ENCODE measurements at regions not wholly inside any gene's neighbourhood (a gene's known extent, or its start where the extent isn't known, plus 50 kb on each side); places are given as distances from the start of the nearest gene placed in this dataset.

DNA sequence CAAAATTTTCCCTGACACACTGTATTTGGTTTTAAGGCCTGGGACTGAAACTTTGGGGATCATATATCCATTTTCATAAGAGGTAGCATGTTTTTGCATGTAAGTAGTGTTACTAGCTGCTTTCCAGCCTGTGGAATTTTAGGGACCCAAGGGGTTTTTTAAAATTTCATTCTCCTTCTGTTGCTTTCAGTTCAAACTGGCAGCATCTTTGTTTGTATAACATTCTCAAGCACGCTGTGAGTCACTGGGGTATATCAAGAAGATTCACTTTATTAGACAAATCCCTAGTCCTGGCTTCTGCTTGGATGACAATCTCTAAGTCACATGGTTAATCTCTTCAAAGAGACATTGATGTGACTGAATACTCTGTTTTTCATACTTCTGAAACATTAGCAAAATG, 479.0 kb downstream of the CYLC2 start:
- no peak overlapping the region for H3K4me3 ChIP-seq (replicated peaks in 1 of 2; ENCODE audit: low read depth in 2 of 2, low read length in 2 of 2)
- peak in 1 of 2 donors; percentile 55 for DNase-seq (ENCODE audit: low read depth in 2 of 2)
- TF ChIP-seq, protein P1, sequence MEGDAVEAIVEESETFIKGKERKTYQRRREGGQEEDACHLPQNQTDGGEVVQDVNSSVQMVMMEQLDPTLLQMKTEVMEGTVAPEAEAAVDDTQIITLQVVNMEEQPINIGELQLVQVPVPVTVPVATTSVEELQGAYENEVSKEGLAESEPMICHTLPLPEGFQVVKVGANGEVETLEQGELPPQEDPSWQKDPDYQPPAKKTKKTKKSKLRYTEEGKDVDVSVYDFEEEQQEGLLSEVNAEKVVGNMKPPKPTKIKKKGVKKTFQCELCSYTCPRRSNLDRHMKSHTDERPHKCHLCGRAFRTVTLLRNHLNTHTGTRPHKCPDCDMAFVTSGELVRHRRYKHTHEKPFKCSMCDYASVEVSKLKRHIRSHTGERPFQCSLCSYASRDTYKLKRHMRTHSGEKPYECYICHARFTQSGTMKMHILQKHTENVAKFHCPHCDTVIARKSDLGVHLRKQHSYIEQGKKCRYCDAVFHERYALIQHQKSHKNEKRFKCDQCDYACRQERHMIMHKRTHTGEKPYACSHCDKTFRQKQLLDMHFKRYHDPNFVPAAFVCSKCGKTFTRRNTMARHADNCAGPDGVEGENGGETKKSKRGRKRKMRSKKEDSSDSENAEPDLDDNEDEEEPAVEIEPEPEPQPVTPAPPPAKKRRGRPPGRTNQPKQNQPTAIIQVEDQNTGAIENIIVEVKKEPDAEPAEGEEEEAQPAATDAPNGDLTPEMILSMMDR (IDR thresholded peaks at IDR 0.05; ENCODE audit: low read depth, low read length) = no peak

GRCh38 chr9:103483471-103484096, 488.5 kb downstream of the CYLC2 start:
- H3K4me3 ChIP-seq (replicated peaks in 1 of 2; ENCODE audit: low read depth in 2 of 2, low read length in 2 of 2) = no peak overlapping the region
- no peak for DNase-seq (ENCODE audit: low read depth in 2 of 2)
- TF ChIP-seq, protein P1 (IDR thresholded peaks at IDR 0.05; ENCODE audit: low read depth, low read length) = no peak

GRCh38 chr9:103485138-103485537, 490.0 kb downstream of the CYLC2 start:
- H3K4me3 ChIP-seq (replicated peaks in 1 of 2; ENCODE audit: low read depth in 2 of 2, low read length in 2 of 2) = no peak overlapping the region
- TF ChIP-seq, protein P1 (IDR thresholded peaks at IDR 0.05; ENCODE audit: low read depth, low read length) = no peak
- DNase-seq (ENCODE audit: low read depth in 2 of 2) = no peak

GRCh38 chr9:103514767-103515166, 519.6 kb downstream of the CYLC2 start:
- TF ChIP-seq, protein P1 (IDR thresholded peaks at IDR 0.05; ENCODE audit: low read depth, low read length) = no peak
- H3K4me3 ChIP-seq (replicated peaks in 1 of 2; ENCODE audit: low read depth in 2 of 2, low read length in 2 of 2) = no peak overlapping the region
- DNase-seq (ENCODE audit: low read depth in 2 of 2) = no peak

DNA sequence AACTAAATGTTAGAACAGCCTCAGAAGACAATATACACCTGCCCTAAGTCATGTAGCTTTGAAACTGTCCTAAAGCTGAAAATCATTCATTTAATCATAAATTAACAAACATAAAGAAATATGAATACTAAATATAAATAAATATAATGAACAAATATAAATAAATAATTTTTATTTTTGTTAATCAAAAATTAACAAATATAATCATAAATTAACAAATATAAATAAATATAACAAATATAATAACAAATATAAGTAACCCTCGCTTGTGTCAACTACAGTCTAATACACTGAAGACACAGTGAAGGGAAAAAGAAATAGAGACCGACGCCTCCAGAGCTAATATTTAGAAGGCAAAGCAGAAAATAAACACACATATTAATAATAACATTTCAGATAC, 527.3 kb downstream of the CYLC2 start:
- TF ChIP-seq, protein P1 (IDR thresholded peaks at IDR 0.05; ENCODE audit: low read depth, low read length) = no peak
- no peak overlapping the region for H3K4me3 ChIP-seq (replicated peaks in 1 of 2; ENCODE audit: low read depth in 2 of 2, low read length in 2 of 2)
- DNase-seq (ENCODE audit: low read depth in 2 of 2) = no peak

GRCh38 chr9:103530934-103531333, 535.8 kb downstream of the CYLC2 start:
- no peak overlapping the region for H3K4me3 ChIP-seq (replicated peaks in 1 of 2; ENCODE audit: low read depth in 2 of 2, low read length in 2 of 2)
- TF ChIP-seq, protein P1 (IDR thresholded peaks at IDR 0.05; ENCODE audit: low read depth, low read length) = no peak
- peak in 1 of 2 donors; percentile 8 for DNase-seq (ENCODE audit: low read depth in 2 of 2)

GRCh38 chr9:103533318-103533717, 538.2 kb downstream of the CYLC2 start:
- H3K4me3 ChIP-seq (replicated peaks in 1 of 2; ENCODE audit: low read depth in 2 of 2, low read length in 2 of 2) = no peak overlapping the region
- DNase-seq (ENCODE audit: low read depth in 2 of 2) = no peak
- TF ChIP-seq, protein P1 (IDR thresholded peaks at IDR 0.05; ENCODE audit: low read depth, low read length) = no peak
